ENCODE measurements at regions not wholly inside any gene's neighbourhood (a gene's known extent, or its start where the extent isn't known, plus 50 kb on each side); places are given as distances from the start of the nearest gene placed in this dataset.

GRCh38 chr2:196318517-196319377 lies 147.4 kb upstream of the STK17B start:
- no peak for DNase-seq

GRCh38 chr2:196322973-196323810 lies 151.8 kb upstream of the STK17B start:
- no peak for DNase-seq

GRCh38 chr2:196324211-196324610 lies 152.8 kb upstream of the STK17B start:
- no peak for DNase-seq

- no peak for DNase-seq
Observed at GRCh38 chr2:196328088-196328680, 156.8 kb upstream of the STK17B start.

- no peak for DNase-seq
Observed at GRCh38 chr2:196329959-196330358, 158.6 kb upstream of the STK17B start.

- DNase-seq = no peak
Observed at GRCh38 chr2:196330645-196331044, 159.3 kb upstream of the STK17B start.

- no peak for DNase-seq
Observed at GRCh38 chr2:196331143-196331542, 159.8 kb upstream of the STK17B start.

- DNase-seq = no peak
Observed at GRCh38 chr2:196331851-196332250, 160.5 kb upstream of the STK17B start.

GRCh38 chr2:196333397-196333796 lies 162.0 kb upstream of the STK17B start:
- DNase-seq = no peak

- no peak for DNase-seq
Observed at GRCh38 chr2:196334710-196335109, 163.3 kb upstream of the STK17B start.

- no peak for DNase-seq
Observed at GRCh38 chr2:196335221-196335634, 163.8 kb upstream of the STK17B start.

- DNase-seq = no peak
Observed at GRCh38 chr2:196336207-196336606, 164.8 kb upstream of the STK17B start.

GRCh38 chr2:196336715-196337114 lies 165.3 kb upstream of the STK17B start:
- DNase-seq = no peak

GRCh38 chr2:196337208-196337953 lies 166.0 kb upstream of the STK17B start:
- DNase-seq = peak; percentile 33 to 35

GRCh38 chr2:196338440-196338839 lies 167.1 kb upstream of the STK17B start:
- DNase-seq = no peak

GRCh38 chr2:196341277-196341841 lies 170.0 kb upstream of the STK17B start:
- no peak for DNase-seq

GRCh38 chr2:196344397-196344796 lies 173.0 kb upstream of the STK17B start:
- no peak for DNase-seq

- DNase-seq = no peak
Observed at GRCh38 chr2:196353717-196354116, 182.3 kb upstream of the STK17B start.

GRCh38 chr2:196354186-196354585 lies 182.8 kb upstream of the STK17B start:
- DNase-seq = no peak

GRCh38 chr2:196356332-196356731 lies 185.0 kb upstream of the STK17B start:
- DNase-seq = no peak

GRCh38 chr2:196360650-196361049 lies 189.3 kb upstream of the STK17B start:
- no peak for DNase-seq

GRCh38 chr2:196361606-196362326 lies 190.4 kb upstream of the STK17B start:
- DNase-seq = no peak
